GM18511 (cell line): ENCODE measurements at regions not wholly inside any gene's neighbourhood (a gene's known extent, or its start where the extent isn't known, plus 50 kb on each side); places are given as distances from the start of the nearest gene placed in this dataset.
"Not testable (repeated sequence)": the region's sequence is repeated elsewhere in the genome, so short reads cannot be mapped to it uniquely, and the experiment has no call there.

Source experiments
- ATAC-seq: cut with Tn5 transposase; IDR thresholded peaks from one replicate; pipeline ENCODE4 v1.9.1; 2021; ENCODE audit warnings: mild to moderate bottlenecking, moderate library complexity; ENCODE audit not compliant: unreplicated experiment

GRCh38 chr2:228798458-228799207, 472.5 kb downstream of the PID1 start:
- ATAC-seq: no peak

- ATAC-seq: no peak
These were observed 474.7 kb downstream of the PID1 start for GRCh38 chr2:228796386-228796785.

GRCh38 chr2:228793116-228793515, 478.0 kb downstream of the PID1 start:
- no peak for ATAC-seq

GRCh38 chr2:228786901-228787300, 484.2 kb downstream of the PID1 start:
- ATAC-seq: no peak

GRCh38 chr2:228782281-228782680, 488.8 kb downstream of the PID1 start:
- ATAC-seq: no peak

- ATAC-seq: no peak
These were observed 493.2 kb downstream of the PID1 start for GRCh38 chr2:228777855-228778355.

DNA sequence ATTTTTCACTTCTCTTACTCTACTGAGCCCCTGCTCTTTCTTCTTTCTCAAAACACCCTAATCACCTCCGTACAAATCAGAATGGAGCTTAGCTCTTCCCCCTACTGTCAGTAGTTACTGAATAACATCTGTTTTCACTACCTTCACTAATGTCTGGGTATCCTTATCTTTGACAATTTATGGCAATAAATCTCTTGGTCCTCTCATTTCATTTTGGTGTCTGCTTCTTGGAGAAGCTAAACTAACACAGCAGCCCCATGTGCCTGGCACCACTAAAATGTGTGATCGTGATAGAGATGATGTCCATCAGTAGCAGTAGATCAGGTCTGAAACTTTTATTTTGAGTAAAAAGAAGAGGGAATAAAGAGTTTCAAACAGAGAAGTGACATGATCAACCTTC, 496.5 kb downstream of the PID1 start:
- no peak for ATAC-seq

DNA sequence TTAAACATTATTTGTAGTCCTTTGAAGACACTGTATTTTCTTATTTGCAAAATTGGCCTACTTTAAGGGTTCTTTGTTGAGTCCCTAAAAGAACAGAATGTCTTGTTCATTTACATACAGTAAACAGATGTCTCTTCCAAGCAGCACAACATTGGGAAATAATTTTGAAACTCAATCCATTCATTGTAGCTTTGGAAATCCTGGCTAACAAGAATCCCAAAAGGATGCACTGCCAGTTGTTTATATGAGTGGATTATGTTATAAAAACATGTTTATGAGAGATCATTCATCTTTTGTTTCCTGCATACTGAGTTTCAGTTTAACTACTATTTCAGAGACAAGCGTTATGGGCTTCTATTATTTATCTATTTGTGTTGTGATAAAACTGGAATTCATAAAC, 499.3 kb downstream of the PID1 start:
- no peak for ATAC-seq

DNA sequence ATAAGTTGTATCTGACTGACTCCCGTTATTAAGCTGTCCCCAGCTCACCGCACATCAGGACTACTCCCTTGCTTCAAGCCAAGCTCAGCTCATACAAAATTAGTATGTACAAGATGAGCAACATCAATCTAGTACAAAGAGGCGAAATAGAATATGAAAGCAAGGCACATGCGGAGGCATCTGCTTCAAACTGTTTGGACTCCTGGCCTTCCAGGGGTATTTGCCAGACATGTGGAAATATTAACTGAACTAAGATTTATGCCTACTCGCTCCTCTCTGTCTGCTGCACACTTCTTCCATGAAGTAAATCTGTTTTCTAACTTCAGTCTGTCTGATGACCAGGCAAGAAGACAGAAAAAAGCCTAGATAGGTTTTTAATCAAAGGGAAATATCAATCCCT, 499.8 kb downstream of the PID1 start:
- ATAC-seq: no peak

DNA sequence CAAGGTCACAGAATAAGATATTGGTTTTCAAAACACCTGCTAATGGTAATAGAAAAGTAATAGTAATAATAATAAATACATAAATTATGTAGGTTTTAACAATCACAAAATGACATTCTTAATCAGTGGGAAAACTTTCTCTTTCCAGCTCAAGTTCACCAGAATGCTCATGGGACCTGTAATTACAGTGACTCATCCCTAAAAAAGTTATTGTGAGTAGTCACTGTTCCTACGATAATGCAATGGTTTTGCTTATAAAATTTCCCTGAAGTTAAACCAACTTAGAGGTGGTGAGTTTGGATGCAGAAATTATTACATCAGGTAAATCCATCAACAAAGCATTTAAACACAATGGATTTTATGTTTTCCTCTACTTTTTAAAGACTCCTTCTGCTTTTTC, 502.3 kb downstream of the PID1 start:
- ATAC-seq: no peak

DNA sequence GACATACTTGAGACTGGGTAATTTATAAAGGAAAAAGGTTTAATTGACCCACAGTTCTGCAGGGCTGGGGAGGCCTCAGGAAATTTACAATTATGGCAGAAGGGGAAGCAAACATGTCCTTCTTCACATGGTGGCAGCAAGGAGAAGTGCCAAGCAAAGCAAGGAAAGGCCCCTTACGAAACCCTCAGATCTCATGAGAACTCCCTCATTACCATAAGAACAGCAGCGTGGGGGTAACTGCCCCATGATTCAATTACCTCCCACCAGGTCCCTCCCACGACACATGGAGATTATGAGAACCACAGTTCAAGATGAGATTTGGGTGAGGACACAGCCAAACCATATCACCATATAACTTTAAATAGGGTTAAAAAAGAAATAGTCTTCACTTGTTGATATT, 502.9 kb downstream of the PID1 start:
- not testable (repeated sequence) for ATAC-seq

DNA sequence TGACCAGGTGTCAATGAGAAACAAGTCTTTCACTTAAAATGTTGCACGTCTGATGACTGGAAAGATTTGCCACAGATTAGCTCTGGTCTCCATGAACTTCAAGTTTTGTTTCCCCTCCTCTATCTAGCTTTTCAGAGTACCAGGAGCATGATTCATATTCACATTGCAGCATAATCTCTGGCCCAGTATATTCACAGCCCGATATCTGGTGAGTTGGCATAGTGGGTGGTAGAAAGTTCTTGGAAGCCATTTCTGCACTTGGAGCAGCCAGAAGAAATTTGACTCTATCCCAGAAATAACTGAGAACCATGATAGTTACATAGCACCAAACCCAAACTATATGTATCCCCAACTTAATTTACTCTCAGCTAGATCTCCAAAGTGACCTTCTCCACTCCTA, 503.9 kb downstream of the PID1 start:
- ATAC-seq: no peak

GRCh38 chr2:228763379-228763981, 507.6 kb downstream of the PID1 start:
- ATAC-seq: no peak

DNA sequence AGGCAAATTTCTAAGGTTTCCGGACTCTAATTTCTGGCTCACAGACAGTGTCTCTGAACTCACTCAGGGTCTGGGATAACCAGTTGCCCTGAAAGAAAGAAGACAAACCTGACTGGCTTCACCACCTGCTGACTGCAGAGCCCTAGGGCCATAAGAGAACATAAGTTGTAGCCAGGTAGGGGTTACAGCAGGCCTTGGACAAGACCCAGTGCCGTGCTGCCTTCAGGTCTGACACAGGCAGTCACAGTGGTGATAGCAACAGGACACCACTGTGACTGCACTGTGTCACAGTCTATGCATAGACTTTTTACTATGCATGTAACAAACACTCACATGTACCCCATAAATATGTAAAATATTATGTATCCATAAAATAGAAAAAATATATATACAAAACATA, 508.5 kb downstream of the PID1 start:
- ATAC-seq: no peak

- not testable (repeated sequence) for ATAC-seq
These were observed 515.4 kb downstream of the PID1 start for GRCh38 chr2:228755661-228756060.

- no peak for ATAC-seq
These were observed 523.6 kb downstream of the PID1 start for GRCh38 chr2:228747483-228747882.

- no peak for ATAC-seq
These were observed 532.3 kb downstream of the PID1 start for GRCh38 chr2:228738671-228739380.

- ATAC-seq: no peak
These were observed 535.4 kb downstream of the PID1 start for GRCh38 chr2:228735697-228736096.

- no peak for ATAC-seq
These were observed 539.6 kb downstream of the PID1 start for GRCh38 chr2:228731517-228731916.

GRCh38 chr2:228728961-228729360, 542.1 kb downstream of the PID1 start:
- no peak for ATAC-seq

GRCh38 chr2:228725031-228725430, 543.5 kb upstream of the SPHKAP start:
- ATAC-seq: no peak

- no peak for ATAC-seq
These were observed 542.1 kb upstream of the SPHKAP start for GRCh38 chr2:228723599-228723998.
